GM19395 (cell line): ENCODE measurements at regions not wholly inside any gene's neighbourhood (a gene's known extent, or its start where the extent isn't known, plus 50 kb on each side); places are given as distances from the start of the nearest gene placed in this dataset.

Experiments
- ATAC-seq: cut with Tn5 transposase; IDR thresholded peaks from one replicate; pipeline ENCODE4 v1.9.1; 2021; ENCODE audit warnings: mild to moderate bottlenecking, moderate library complexity; ENCODE audit not compliant: unreplicated experiment

GRCh38 chr7:17678896-17679295 lies 261.4 kb downstream of the SNX13 start:
- no peak for ATAC-seq

DNA sequence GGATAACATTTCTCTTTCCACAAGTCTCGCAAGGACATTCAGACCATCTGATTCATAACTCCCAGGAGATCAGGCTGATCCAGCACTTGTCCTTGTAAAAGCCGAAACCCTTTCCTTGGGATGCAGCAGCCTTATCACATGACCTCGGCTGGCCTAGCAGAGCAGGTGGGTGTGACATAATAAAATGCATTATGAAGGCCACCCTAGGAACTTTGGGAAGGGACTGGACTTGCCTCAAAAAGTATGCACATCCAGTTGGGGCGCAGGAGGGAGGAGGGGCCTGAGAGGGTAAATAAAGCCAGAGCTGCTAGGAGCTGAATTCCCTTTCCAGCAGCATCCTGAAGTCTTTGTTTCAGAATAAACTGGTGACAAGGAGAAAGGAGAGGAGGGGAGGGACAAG lies 260.8 kb downstream of the SNX13 start:
- no peak for ATAC-seq

- no peak for ATAC-seq
Measured at GRCh38 chr7:17680026-17680425, 260.3 kb downstream of the SNX13 start.

- no peak for ATAC-seq
Measured at GRCh38 chr7:17680943-17681351, 259.3 kb downstream of the SNX13 start.

DNA sequence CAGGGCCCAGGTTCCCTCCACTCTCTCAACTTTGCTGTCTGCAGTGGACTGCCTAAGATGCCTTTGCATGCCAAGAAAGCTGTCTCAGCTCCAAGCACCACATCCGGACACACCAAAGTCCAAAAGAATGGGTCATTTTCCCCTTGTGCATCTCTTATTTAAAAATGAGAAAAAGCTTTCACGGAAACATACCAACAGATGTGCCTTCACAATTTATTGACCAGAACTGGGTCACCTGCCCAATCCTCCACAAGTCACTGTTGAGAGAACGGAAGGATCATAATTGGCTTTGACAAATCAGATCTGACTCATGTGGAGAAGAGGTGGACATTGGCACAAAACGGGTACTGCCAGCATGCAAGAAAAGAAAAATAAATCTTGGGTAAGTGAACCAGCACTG lies 258.3 kb downstream of the SNX13 start:
- ATAC-seq, result no peak

DNA sequence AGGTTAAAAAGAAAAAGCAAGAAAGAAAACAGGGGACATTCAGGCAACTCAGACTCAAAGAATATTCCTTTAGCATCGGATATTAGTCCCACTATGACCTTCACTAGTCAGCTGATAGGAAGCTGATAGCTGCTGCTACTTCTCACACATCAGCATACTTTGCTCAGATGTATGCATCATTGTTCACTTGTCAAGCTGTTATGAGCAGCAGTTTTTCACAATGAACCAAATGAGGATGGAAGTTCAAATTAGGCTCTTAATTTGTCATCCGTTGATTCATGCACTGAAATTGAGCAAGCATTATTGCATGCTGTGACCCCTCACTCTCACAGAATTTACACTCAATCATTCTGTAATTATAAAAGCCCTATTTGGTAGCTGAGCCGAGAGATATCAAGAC lies 257.7 kb downstream of the SNX13 start:
- no peak for ATAC-seq

GRCh38 chr7:17685141-17685540 lies 255.2 kb downstream of the SNX13 start:
- no peak for ATAC-seq

DNA sequence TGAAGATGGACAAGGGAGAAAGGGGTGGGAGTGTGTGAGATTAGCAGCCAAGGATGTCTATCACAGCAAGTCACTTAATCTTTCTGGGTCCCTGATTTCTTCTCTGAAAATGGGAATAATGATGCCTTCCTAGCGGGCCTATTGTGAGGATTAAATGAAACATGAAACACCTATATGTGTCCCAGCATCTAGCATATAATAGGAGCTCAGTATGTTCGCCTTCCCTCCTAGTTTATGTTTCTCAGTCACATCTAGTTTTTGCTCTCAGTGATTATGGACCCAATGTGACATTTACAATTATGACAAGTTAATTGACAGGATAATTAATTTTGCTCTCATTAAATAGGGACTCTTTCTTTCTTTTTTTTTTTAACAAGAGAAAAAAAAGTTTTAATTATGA lies 252.9 kb downstream of the SNX13 start:
- ATAC-seq, result no peak

GRCh38 chr7:17689361-17689902 lies 250.9 kb downstream of the SNX13 start:
- ATAC-seq, result no peak

GRCh38 chr7:17690030-17690429 lies 250.3 kb downstream of the SNX13 start:
- ATAC-seq, result peak; percentile 81

GRCh38 chr7:17696422-17696821 lies 243.9 kb downstream of the SNX13 start:
- ATAC-seq, result no peak

DNA sequence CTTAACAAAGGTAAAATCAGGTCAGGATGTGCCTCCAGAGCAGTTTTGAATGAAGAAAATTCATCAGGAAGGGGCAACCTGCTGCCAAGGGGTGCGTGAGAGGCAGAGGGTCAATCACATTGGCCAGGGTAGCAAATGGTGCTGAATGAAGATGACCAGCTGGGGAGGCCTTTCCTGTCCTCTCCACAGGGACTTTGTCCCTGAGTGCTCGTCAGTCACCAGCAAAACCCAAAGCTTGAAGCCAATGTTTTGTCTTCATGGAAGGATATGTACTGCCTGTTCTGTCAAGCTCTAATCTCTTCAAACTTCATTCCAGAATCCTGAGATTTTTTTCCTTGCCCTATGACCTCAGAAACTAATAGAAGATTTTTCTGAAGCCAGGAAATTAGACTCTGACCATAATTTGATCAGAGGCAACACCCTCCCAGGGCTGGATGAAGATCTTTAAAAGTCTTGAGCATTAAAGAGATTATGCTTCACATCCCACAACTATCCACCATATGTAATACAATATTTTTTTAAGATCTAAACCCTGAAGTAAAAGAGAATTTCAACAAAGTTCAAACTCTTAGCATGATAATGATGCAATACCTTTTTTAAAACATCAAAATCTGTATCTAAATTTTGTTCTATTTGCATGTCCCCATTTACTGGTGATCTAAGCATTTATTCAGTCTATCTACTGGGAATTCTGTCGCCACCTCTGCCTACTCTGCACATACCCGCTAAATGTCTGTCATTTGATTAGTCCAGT lies 243.0 kb downstream of the SNX13 start:
- ATAC-seq, result no peak

DNA sequence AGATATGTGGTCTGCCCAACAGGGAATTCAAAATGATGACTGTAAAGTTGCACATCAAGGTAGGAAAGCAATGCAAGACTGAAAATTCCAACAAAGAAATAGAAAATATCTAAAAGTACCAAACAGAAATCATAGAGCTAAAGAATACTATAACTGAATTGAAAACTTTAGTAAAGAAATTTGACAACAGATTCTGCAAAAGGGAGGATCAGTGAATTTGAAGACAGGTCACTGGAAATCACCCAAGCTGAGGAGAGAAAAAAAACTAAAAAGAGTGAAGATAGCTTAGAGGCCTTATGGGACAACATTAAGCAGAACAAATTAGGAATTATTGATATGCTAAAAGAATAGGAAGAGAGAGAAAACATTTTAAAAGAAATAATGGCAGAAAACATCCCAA lies 240.6 kb downstream of the SNX13 start:
- no peak for ATAC-seq

DNA sequence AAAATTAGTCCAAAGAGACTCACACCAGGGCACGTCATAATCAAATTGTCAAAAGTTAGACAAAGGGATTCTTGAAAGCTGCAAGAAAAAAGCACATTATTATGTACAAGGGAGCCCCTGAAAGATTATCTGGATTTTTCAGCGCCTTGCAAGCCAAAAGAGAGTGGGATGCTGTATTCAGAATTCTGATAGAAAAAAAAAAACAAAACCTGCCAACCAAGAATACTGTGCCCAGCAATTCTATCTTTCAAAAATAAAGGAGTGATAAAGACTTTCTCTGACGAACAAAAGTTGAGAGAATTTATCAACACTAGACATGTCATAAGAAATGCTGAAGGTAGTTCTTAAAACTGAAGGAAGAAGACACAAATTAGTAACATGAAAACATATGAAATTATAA lies 240.2 kb downstream of the SNX13 start:
- ATAC-seq, result no peak

DNA sequence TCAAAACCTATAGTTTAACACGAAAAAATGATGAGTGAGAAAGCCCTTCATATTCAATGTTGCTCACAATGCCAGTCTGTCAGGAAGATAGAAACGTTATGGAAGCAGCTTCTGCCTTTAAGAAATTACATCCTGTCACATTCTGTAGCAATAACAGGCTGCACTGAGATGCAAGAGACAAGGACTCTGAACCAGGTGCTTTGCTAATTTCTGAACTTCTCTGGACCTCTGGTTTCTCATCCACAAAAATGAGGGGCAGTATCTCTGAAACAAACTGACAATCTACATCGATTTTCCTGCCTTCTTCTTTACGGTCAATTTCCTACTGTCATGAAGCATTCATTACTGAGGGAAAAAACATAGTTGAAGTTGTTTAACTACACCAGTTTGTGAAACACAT lies 234.0 kb downstream of the SNX13 start:
- ATAC-seq, result no peak

GRCh38 chr7:17706734-17707133 lies 233.6 kb downstream of the SNX13 start:
- peak; percentile 77 for ATAC-seq

DNA sequence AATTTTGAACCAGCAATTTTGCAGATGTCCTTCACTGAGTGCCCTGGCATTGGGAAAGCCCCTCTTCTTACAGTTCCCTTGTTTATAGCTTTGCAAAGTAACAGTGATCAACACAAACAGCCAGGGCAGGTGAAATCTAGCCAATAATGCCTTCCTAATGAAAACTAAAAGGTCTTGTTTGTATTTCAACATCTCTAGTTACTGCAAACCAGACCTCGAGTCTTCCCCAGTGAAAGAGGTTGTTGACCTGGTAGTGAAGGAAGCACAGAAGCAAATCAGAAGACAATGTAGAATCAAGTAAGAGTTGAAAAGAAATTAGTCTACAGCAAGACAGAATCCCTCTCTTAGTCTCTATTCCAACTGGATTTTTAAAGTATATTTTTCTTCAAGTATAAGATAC lies 231.2 kb downstream of the SNX13 start:
- no peak for ATAC-seq

GRCh38 chr7:17709599-17709998 lies 230.7 kb downstream of the SNX13 start:
- no peak for ATAC-seq

DNA sequence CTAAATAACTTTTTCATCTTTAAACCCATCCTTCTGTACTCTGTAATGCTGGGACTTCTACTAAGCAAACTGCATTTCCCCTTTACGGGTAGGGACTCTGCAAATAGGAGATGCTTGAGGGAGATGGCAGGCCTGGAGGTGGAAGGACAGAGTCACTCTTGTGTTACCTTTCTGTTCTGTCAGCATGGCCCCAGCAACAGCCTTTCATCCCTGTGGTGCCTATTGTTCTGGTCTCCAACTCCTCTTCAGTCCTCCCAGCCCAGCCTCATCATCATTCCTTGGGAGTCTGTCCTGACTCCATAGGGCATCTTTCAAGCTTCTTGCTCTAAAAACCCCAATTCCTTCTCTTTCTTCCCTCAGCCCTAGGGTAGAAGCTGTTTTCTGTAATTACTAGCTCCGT lies 230.0 kb downstream of the SNX13 start:
- no peak for ATAC-seq

DNA sequence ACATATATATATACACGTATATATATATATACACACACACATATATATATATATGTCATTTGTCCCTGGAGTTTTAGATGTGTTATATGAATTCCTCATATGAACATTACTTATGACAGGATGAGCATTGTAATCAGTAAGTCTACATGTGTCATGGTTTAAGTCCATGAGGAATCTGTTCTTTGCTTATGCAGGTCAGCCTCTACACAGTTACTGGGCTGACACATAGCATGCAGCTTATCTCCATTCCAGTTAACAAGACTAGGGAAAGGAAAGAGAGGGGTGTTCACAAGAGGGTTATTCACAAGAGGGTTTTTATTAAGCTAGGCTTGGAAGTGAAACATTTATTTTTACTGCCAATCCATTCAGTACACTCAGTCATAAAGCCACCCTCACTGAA lies 226.7 kb downstream of the SNX13 start:
- no peak for ATAC-seq

DNA sequence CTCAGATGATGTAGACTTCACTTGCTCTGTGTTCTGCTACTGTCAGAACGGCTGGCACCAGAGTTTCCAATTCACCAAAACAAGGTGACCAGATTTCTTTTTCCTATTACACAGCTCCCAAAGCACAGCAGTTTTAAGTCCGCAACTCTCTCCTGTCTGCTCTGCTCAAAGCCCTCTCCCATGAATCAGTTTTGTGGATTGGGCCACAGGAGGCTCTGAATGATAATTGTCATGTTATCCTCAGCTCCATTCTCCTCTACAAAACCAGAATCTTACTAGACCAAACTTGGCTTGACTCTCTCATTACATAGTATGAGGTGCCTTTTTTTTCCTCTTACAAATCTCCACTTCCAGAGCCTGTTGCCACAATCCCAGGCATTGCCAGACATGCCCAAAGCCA lies 223.5 kb downstream of the SNX13 start:
- ATAC-seq, result no peak

GRCh38 chr7:17719998-17720397 lies 220.3 kb downstream of the SNX13 start:
- ATAC-seq, result no peak

DNA sequence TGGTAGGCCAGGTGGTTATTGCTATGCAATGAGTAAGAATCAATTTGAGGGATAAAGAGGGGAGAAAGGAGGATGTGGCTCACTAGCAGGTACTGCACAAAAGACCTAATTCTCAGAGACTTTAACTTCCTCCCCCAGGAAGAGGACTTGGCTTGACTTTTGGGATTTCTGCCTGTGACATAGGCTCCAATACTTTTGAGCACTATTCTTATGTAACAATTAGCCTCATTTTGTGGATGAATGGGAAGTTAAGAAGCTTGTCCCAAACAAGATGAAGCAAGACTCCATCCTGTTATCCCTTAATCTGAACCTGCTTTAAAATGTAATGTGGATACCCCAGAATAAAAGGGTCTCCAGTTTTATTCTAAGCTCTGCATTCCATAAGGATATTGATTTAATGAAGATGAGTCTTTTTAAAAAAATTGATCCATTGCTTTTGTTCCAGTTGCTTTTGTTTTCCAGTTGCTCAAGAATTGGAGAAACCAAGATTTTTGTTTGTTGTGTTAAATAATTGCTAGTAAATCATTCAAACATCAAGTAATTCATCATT lies 218.5 kb downstream of the SNX13 start:
- ATAC-seq, result no peak
